Panc1 (cell line): ENCODE measurements at regions not wholly inside any gene's neighbourhood (a gene's known extent, or its start where the extent isn't known, plus 50 kb on each side); places are given as distances from the start of the nearest gene placed in this dataset.

Source experiments
- ATAC-seq: fragments of 200-7000 bp; cut with Tn5 transposase; 2 replicates; pipeline ENCODE4 v1.9.1; 2020; ENCODE audit warnings: mild to moderate bottlenecking, moderate library complexity
- BruUV-seq: library from RNA; stranded (reverse); fragments of 400-500 nt; replicated peaks from 2 replicates; lab custom pipeline; 2021; lab: Mats Ljungman, UMichigan
- CTCF ChIA-PET: fragments of 300-600 bp; sonication (Branson Sonifier 250); formaldehyde crosslinking; loops from one replicate; lab custom pipeline; 2022; ENCODE audit warnings: antibody characterized with exemption; lab: Charles Lee
- POLR2A ChIA-PET: fragments of 300-600 bp; sonication (Branson Sonifier 250); formaldehyde crosslinking; loops from one replicate; lab custom pipeline; 2022; ENCODE audit warnings: antibody characterized with exemption; lab: Charles Lee
- DNase-seq: peaks from one replicate; pipeline ENCODE4 v3.0.0-alpha.2; 2010; ENCODE audit warnings: low read depth, low spot score
- H3K27ac ChIP-seq: 2 replicates; pipeline ENCODE4 v1.5.1; 2011; ENCODE audit warnings: mild to moderate bottlenecking, low read length, inconsistent platforms
- H3K27me3 ChIP-seq: fragments of 200-500 bp; sonication (Bioruptor generic); 2 replicates; pipeline ENCODE4 v1.6.0; 2014; ENCODE audit warnings: low read length, inconsistent platforms; ENCODE audit not compliant: control insufficient read depth, insufficient read depth
- H3K36me3 ChIP-seq: fragments of 200-500 bp; sonication (Bioruptor generic); 2 replicates; pipeline ENCODE4 v1.5.1; 2014; ENCODE audit warnings: inconsistent platforms, mild to moderate bottlenecking, low read length, moderate library complexity; ENCODE audit not compliant: control insufficient read depth, insufficient read depth
- H3K4me1 ChIP-seq: 2 replicates; pipeline ENCODE4 v1.5.1; 2011; ENCODE audit warnings: inconsistent platforms, mild to moderate bottlenecking, low read length, moderate library complexity; ENCODE audit not compliant: control insufficient read depth, insufficient read depth
- H3K4me3 ChIP-seq, 2 experiments: 2 replicates each; pipeline ENCODE4 v1.5.1; 2011 to 2012; ENCODE audit warnings: low read depth in 2 of 2, low read length in 2 of 2, mild to moderate bottlenecking in 2 of 2, inconsistent platforms in 1 of 2, moderate library complexity in 1 of 2
- H3K9me3 ChIP-seq: fragments of 200-500 bp; sonication (Bioruptor generic); 2 replicates; pipeline ENCODE4 v1.5.1; 2014; ENCODE audit warnings: low read depth, mild to moderate bottlenecking, inconsistent platforms, low read length, moderate library complexity; ENCODE audit not compliant: control insufficient read depth, insufficient read depth
- CTCF ChIP-seq: fragments of 450-650 bp; IDR thresholded peaks from 2 replicates; pipeline ENCODE4 v1.5.1; 2017; ENCODE audit warnings: mild to moderate bottlenecking
- POLR2AphosphoS5 ChIP-seq: IDR thresholded peaks from 2 replicates; pipeline ENCODE4 v1.6.1; 2012; ENCODE audit warnings: mild to moderate bottlenecking, low read depth, low read length, moderate library complexity
- REST ChIP-seq, 2 experiments: IDR thresholded peaks; 2 replicates each; pipeline ENCODE4 v1.6.1; 2011 to 2012; ENCODE audit warnings: low read depth in 2 of 2, control low read depth in 1 of 2, low read length in 1 of 2, mild to moderate bottlenecking in 1 of 2, moderate library complexity in 1 of 2; ENCODE audit not compliant: insufficient read depth in 1 of 2
- SIN3A ChIP-seq: IDR thresholded peaks from 2 replicates; pipeline ENCODE4 v1.6.1; 2012; ENCODE audit warnings: low read depth, mild to moderate bottlenecking, low read length, moderate library complexity, borderline replicate concordance; ENCODE audit not compliant: insufficient read depth
- TCF7L2 ChIP-seq: IDR thresholded peaks from 2 replicates; pipeline ENCODE4 v1.6.1; 2011; ENCODE audit warnings: mild to moderate bottlenecking, low read depth, low read length, inconsistent platforms
- in situ Hi-C: cut with HindIII; loops from 2 replicates; pipeline ENCODE4 v1.10.0; 2016; ENCODE audit warnings: low sequenced_read_pairs, low pct_unique_long_range_greater_than_20kb
- intact Hi-C: fragments of 100-400 bp; cut with micrococcal nuclease; formaldehyde crosslinking; loops from one replicate; pipeline ENCODE4 v1.10.0; 2022; ENCODE audit not compliant: unreplicated experiment

GRCh38 chr13:71021825-71022422 lies 845.1 kb downstream of the DACH1 start:
- no peak overlapping the region for H3K4me3 ChIP-seq
- in situ Hi-C loops: no loop called here
- DNase-seq (no peak), ATAC-seq (no peak)
- intact Hi-C loops: no loop called here
- ChIA-PET POLR2A (no interaction called here), CTCF (no interaction called here)
- no peak overlapping the region for H3K27ac ChIP-seq
- H3K9me3 ChIP-seq: no peaks in the 10 kb centered on the region
- H3K4me1 ChIP-seq: no peaks in the 10 kb centered on the region
- H3K36me3 ChIP-seq: no peaks in the 10 kb centered on the region
- H3K27me3 ChIP-seq: no peaks in the 10 kb centered on the region
- TF ChIP-seq REST (IDR thresholded peaks at IDR 0.05; ENCODE audit: insufficient read depth in 1 of 2, low read depth in 2 of 2, low read length in 1 of 2) (no peak), SIN3A (no peak), CTCF (no peak), POLR2AphosphoS5 (no peak), TCF7L2 (no peak)
- BruUV-seq: no TSS peak

GRCh38 chr13:71018995-71019394 lies 848.0 kb downstream of the DACH1 start:
- ChIA-PET CTCF (no interaction called here), POLR2A (no interaction called here)
- TF ChIP-seq REST (IDR thresholded peaks at IDR 0.05; ENCODE audit: insufficient read depth in 1 of 2, low read depth in 2 of 2, low read length in 1 of 2) (no peak), POLR2AphosphoS5 (no peak), TCF7L2 (no peak)
- ATAC-seq: no peak
- no peaks in the 10 kb centered on the region for H3K9me3 ChIP-seq
- intact Hi-C loops: no loop called here
- no peaks in the 10 kb centered on the region for H3K27me3 ChIP-seq
- in situ Hi-C loops: no loop called here
- H3K4me1 ChIP-seq: no peaks in the 10 kb centered on the region
- no peaks in the 10 kb centered on the region for H3K36me3 ChIP-seq
- no peak overlapping the region for H3K27ac ChIP-seq
- no TSS peak for BruUV-seq
- H3K4me3 ChIP-seq: no peak overlapping the region
- no peak for DNase-seq
